ENCODE measurements at regions not wholly inside any gene's neighbourhood (a gene's known extent, or its start where the extent isn't known, plus 50 kb on each side); places are given as distances from the start of the nearest gene placed in this dataset.

- FAIRE-seq = no peak
- no peak for DNase-seq (ENCODE audit: insufficient read length, low spot score)
Observed at GRCh38 chr16:26993511-26993910, 73.2 kb upstream of the C16orf82 start.

DNA sequence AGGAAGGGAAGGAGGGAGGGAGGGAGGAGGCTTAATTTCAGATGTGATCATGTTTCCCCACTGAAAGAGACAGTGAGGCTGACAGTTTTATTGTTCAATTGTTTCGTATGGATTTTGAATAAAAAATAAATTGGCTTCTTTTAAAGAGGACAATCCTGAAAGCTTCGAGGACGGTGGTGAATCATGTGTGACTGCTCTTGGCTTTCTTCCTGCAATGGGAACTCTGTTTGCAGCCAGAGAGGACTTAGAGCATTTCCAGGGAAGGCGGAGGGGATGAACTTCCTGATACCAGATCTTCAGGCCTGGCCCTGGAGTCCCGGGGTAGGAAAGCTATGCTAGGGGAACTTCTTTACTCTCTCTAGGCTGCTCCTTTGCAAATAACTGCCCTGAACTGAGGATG, 72.8 kb upstream of the C16orf82 start:
- FAIRE-seq (no peak), DNase-seq (ENCODE audit: insufficient read length, low spot score) (no peak)
- TF ChIP-seq, protein P1, sequence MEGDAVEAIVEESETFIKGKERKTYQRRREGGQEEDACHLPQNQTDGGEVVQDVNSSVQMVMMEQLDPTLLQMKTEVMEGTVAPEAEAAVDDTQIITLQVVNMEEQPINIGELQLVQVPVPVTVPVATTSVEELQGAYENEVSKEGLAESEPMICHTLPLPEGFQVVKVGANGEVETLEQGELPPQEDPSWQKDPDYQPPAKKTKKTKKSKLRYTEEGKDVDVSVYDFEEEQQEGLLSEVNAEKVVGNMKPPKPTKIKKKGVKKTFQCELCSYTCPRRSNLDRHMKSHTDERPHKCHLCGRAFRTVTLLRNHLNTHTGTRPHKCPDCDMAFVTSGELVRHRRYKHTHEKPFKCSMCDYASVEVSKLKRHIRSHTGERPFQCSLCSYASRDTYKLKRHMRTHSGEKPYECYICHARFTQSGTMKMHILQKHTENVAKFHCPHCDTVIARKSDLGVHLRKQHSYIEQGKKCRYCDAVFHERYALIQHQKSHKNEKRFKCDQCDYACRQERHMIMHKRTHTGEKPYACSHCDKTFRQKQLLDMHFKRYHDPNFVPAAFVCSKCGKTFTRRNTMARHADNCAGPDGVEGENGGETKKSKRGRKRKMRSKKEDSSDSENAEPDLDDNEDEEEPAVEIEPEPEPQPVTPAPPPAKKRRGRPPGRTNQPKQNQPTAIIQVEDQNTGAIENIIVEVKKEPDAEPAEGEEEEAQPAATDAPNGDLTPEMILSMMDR (IDR thresholded peaks at IDR 0.05; ENCODE audit: insufficient read depth, missing control alignments) = no peak

More at GRCh38 chr16:26993511-26993910, 73.2 kb upstream of the C16orf82 start:
- TF ChIP-seq, protein P1 (IDR thresholded peaks at IDR 0.05; ENCODE audit: insufficient read depth, missing control alignments) = no peak

DNA sequence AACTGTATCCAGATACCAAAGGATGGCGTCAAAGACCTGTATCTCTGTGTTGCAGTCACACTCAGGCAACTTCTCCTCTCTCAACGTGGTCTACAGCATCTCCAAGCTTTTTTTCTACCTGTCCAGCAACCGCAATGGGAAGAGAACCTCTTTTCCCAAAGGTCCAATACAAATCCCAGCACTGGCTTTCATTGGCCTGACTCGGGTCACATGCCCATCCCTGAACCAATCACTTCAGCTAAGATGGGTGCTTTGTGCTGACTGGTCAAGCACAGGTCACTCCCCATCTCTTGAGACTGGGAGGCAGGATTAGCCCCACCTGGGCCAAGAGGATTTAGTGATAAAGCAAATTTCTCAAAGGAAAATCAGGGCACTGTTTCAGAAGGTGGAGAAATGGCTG, 71.2 kb upstream of the C16orf82 start:
- TF ChIP-seq, protein P1 (IDR thresholded peaks at IDR 0.05; ENCODE audit: insufficient read depth, missing control alignments) = no peak
- FAIRE-seq = no peak
- no peak for DNase-seq (ENCODE audit: insufficient read length, low spot score)

DNA sequence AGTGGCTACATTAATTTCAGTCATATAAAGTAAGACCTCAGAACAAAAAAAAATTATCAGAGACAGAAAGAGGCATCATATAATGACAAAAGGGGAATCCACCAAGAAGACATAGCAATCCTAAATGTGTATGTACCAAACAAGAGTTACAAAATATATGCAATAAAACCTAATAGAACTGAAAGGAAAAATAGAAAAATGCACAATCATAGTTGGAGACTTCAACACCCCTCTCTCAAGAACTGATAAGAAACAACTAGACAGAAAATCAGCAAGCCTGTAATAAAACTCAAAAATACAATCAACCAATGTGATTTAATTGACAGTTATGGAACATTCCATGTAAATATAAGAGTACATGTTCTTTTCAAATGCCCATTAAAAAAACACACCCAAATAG, 61.3 kb upstream of the C16orf82 start:
- no peak for DNase-seq (ENCODE audit: insufficient read length, low spot score)
- TF ChIP-seq, protein P1 (IDR thresholded peaks at IDR 0.05; ENCODE audit: insufficient read depth, missing control alignments) = no peak
- FAIRE-seq = no peak

Data from D721Med (cell line).